H1 (cell line): ENCODE measurements at regions not wholly inside any gene's neighbourhood (a gene's known extent, or its start where the extent isn't known, plus 50 kb on each side); places are given as distances from the start of the nearest gene placed in this dataset.

Source experiments
- CBX8 ChIP-seq: fragments of 300-800, 300-1000 bp; sonication (generic); IDR thresholded peaks from 2 replicates; pipeline ENCODE4 v1.7.1; 2016; ENCODE audit warnings: low read depth, low read length, borderline replicate concordance
- CHD2 ChIP-seq: IDR thresholded peaks from 2 replicates; pipeline ENCODE4 v1.6.1; 2012; ENCODE audit warnings: low read length, improper control_type of control experiment
- CHD7 ChIP-seq: fragments of 300-600 bp; sonication (generic); IDR thresholded peaks from 2 replicates; pipeline ENCODE4 v1.7.1; 2012; ENCODE audit warnings: low read length, moderate library complexity, mild to moderate bottlenecking, inconsistent platforms; ENCODE audit not compliant: insufficient replicate concordance
- KDM4A ChIP-seq: IDR thresholded peaks from one replicate; pipeline ENCODE4 v1.7.1; 2012; ENCODE audit warnings: low read depth, mild to moderate bottlenecking, moderate library complexity, low read length, inconsistent platforms; ENCODE audit not compliant: severe bottlenecking
- SAP30 ChIP-seq: fragments of 300-600 bp; sonication (generic); IDR thresholded peaks from 2 replicates; pipeline ENCODE4 v1.7.1; 2012; ENCODE audit warnings: low read length, moderate library complexity, mild to moderate bottlenecking, inconsistent platforms; ENCODE audit not compliant: insufficient read depth, insufficient replicate concordance
- SIN3A ChIP-seq, 2 experiments: IDR thresholded peaks in 1 of 2; conservative IDR thresholded peaks in 1 of 2; 2 replicates each; pipeline ENCODE4 v1.6.1; 2011 to 2012; ENCODE audit warnings: low read length in 2 of 2, improper control_type of control experiment in 1 of 2, low read depth in 1 of 2, mild to moderate bottlenecking in 1 of 2
- SP1 ChIP-seq: IDR thresholded peaks from 2 replicates; pipeline ENCODE4 v1.6.1; 2011; ENCODE audit warnings: low read depth, low read length

GRCh38 chr14:39827901-39828655 lies 395.8 kb upstream of the FBXO33 start (continued):
- TF ChIP-seq CHD7 (no peak), SAP30 (no peak), SIN3A (conservative IDR thresholded peaks at IDR 0.05 in 1 of 2, IDR thresholded peaks at IDR 0.05 in 1 of 2; ENCODE audit: low read depth in 1 of 2, low read length in 2 of 2) (no peak), KDM4A (no peak), CBX8 (no peak), CHD2 (no peak), SP1 (no peak)
